Gastrocnemius medialis (tissue), 4 donors: ENCODE measurements at regions not wholly inside any gene's neighbourhood (a gene's known extent, or its start where the extent isn't known, plus 50 kb on each side); places are given as distances from the start of the nearest gene placed in this dataset.
"Not testable (repeated sequence)": the region's sequence is repeated elsewhere in the genome, so short reads cannot be mapped to it uniquely, and the experiment has no call there.

ENCODE experiments used
- ATAC-seq, 2 donors: fragments of 150-250 bp; one replicate each; pipeline ENCODE4 v1.9.1; 2016
- DNase-seq, 2 donors: peaks; one replicate each; pipeline ENCODE4 v3.0.0-alpha.2; 2019
- H3K27ac ChIP-seq, 4 donors: fragments of 200-600 bp; sonication (generic); 1 replicate in 1 of 4; 2 replicates in 3 of 4; pipeline ENCODE4 v1.5.1; 2016 to 2018; ENCODE audit warnings: mild to moderate bottlenecking in 2 of 4, moderate library complexity in 1 of 4
- H3K27me3 ChIP-seq, 3 donors: fragments of 200-600 bp; sonication (generic) in 2 of 3; 1 replicate in 1 of 3; 2 replicates in 2 of 3; pipeline versions ENCODE4 v1.5.1 to v1.6.0; 2016 to 2019; ENCODE audit warnings: mild to moderate bottlenecking in 1 of 3, moderate library complexity in 1 of 3
- H3K36me3 ChIP-seq, 2 donors: fragments of 200-600 bp; sonication (generic) in 1 of 2; one replicate each; pipeline ENCODE4 v1.5.1; 2017 to 2018
- H3K4me1 ChIP-seq, 2 donors: fragments of 200-600 bp; sonication (generic) in 1 of 2; one replicate each; pipeline ENCODE4 v1.5.1; 2016 to 2017; ENCODE audit warnings: mild to moderate bottlenecking in 2 of 2
- H3K4me3 ChIP-seq, 4 donors: fragments of 200-600 bp; sonication (generic) in 3 of 4; 1 replicate in 1 of 4; 2 replicates in 3 of 4; pipeline ENCODE4 v1.5.1; 2016 to 2019; ENCODE audit warnings: mild to moderate bottlenecking in 2 of 4
- H3K9me3 ChIP-seq, 3 donors: fragments of 200-600 bp; sonication (generic) in 2 of 3; 1 replicate in 1 of 3; 2 replicates in 2 of 3; pipeline ENCODE4 v1.5.1; 2016 to 2019
- CTCF ChIP-seq, 5 experiments: fragments of 450-650 bp in 3 of 5; fragments of 200-600 bp in 2 of 5; sonication (generic) in 2 of 5; IDR thresholded peaks in 4 of 5; conservative IDR thresholded peaks in 1 of 5; 1 replicate in 4 of 5; 2 replicates in 1 of 5; pipeline ENCODE4 v1.5.1; 2016 to 2019; ENCODE audit warnings: antibody characterized with exemption in 5 of 5, mild to moderate bottlenecking in 3 of 5, moderate library complexity in 3 of 5
- POLR2A ChIP-seq, 2 donors: fragments of 450-650 bp; IDR thresholded peaks; one replicate each; pipeline ENCODE4 v1.6.1; 2017; ENCODE audit warnings: antibody characterized with exemption in 2 of 2, mild to moderate bottlenecking in 2 of 2, moderate library complexity in 2 of 2
- in situ Hi-C, 4 donors: fragments of 200-750 bp; cut with MboI; loops; one replicate each; pipeline versions ENCODE4 v1.15.0 to v1.8.0; 2017; ENCODE audit warnings: low sequenced_read_pairs in 4 of 4
- intact Hi-C: fragments of 100-400 bp; cut with DNase I; formaldehyde crosslinking; loops from one replicate; pipeline ENCODE4 v1.15.1; 2023; ENCODE audit warnings: low total_unique reads

DNA sequence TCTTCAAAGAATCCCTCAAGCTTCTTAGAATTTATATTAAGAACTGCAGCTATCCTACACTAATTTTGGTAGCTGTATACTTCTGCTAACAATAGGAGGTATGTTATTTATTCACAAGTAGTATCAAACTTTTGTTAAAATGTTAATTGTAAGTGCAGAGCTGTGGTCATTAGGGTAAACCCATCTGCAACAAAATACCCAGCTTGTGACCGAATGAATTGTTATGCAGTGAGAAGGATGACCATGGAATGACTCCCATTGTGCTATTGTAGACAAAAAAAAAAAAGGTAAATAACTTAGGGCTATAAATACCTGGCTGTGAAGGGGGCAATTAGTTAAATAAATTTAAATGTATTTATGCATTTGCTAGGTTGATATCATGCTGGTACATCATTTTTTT lies 186.1 kb downstream of the ADCYAP1 start:
- H3K4me1 ChIP-seq = no peaks in the 10 kb centered on the region
- intact Hi-C loops = no loop called here
- no peaks in the 10 kb centered on the region for H3K36me3 ChIP-seq
- no peak for TF ChIP-seq POLR2A (IDR thresholded peaks at IDR 0.05)
- TF ChIP-seq CTCF (IDR thresholded peaks at IDR 0.05 in 4 of 5, conservative IDR thresholded peaks at IDR 0.05 in 1 of 5) = no peak
- H3K4me3 ChIP-seq = no peak overlapping the region
- no peaks in the 10 kb centered on the region for H3K27me3 ChIP-seq
- no peaks in the 10 kb centered on the region for H3K9me3 ChIP-seq
- DNase-seq = no peak
- in situ Hi-C loops = no loop called here
- no peak for ATAC-seq
- H3K27ac ChIP-seq = no peak overlapping the region

- DNase-seq = no peak
- Histone ChIP-seq H3K27ac (no peak overlapping the region), H3K4me1 (no peaks in the 10 kb centered on the region), H3K27me3 (no peaks in the 10 kb centered on the region), H3K9me3 (no peaks in the 10 kb centered on the region), H3K4me3 (no peak overlapping the region), H3K36me3 (no peaks in the 10 kb centered on the region)
- TF ChIP-seq POLR2A (IDR thresholded peaks at IDR 0.05) (no peak), CTCF (IDR thresholded peaks at IDR 0.05 in 4 of 5, conservative IDR thresholded peaks at IDR 0.05 in 1 of 5) (no peak)
- in situ Hi-C loops (no loop called here), intact Hi-C loops (no loop called here)
- no peak for ATAC-seq
Measured at GRCh38 chr18:1092228-1092627, 187.6 kb downstream of the ADCYAP1 start.

DNA sequence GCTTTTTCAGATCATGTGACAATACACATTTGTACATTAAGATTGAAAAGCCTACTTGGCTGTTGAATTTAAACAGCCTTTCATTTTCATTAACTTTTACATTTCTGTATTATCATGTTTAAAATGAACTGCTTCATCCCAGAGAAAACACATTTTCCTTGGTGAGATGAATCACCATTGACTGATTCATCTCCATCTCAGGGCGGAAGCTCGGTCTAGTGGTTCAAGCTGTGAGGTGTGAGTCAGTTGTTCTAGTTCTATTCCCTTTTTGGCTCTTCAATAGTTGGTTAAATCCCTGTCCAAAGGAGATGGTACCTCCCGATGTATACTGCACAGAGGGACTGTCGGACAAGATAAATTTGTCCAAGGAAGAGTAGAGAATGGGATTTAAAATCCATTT lies 189.7 kb downstream of the ADCYAP1 start:
- no peaks in the 10 kb centered on the region for H3K27me3 ChIP-seq
- in situ Hi-C loops (no loop called here), intact Hi-C loops (no loop called here)
- TF ChIP-seq CTCF (IDR thresholded peaks at IDR 0.05 in 4 of 5, conservative IDR thresholded peaks at IDR 0.05 in 1 of 5) (no peak), POLR2A (IDR thresholded peaks at IDR 0.05) (no peak)
- ATAC-seq (no peak), DNase-seq (no peak)
- no peaks in the 10 kb centered on the region for H3K9me3 ChIP-seq
- no peaks in the 10 kb centered on the region for H3K36me3 ChIP-seq
- no peaks in the 10 kb centered on the region for H3K4me1 ChIP-seq
- no peak overlapping the region for H3K4me3 ChIP-seq
- no peak overlapping the region for H3K27ac ChIP-seq

- H3K4me1 ChIP-seq, H3K36me3 ChIP-seq, H3K4me3 ChIP-seq, in situ Hi-C loops, H3K27me3 ChIP-seq, ATAC-seq, DNase-seq, intact Hi-C loops, H3K9me3 ChIP-seq, H3K27ac ChIP-seq: not testable (repeated sequence)
Measured at GRCh38 chr18:1097991-1098735, 193.5 kb downstream of the ADCYAP1 start.

DNA sequence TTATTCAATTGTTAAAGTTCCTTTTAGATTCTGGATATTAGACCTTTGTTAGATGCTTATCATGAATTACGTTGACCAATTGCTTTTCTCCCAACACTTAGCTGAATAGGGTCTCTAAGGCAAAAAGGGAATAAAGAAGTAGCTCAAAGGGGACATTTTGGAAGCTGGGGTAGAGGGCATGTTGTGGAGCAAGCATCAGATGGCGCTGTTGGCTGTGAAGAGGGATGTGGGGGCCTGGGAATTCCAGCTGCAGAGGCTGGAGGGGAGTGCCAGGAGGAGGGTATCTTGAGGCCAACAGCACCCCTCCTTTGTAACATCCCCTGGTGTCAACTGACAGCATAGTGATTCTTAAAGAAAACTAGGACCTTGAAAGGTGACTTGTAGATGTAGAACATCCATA lies 198.2 kb downstream of the ADCYAP1 start:
- Histone ChIP-seq H3K27ac (no peak overlapping the region), H3K27me3 (no peaks in the 10 kb centered on the region), H3K4me3 (no peak overlapping the region), H3K4me1 (no peaks in the 10 kb centered on the region), H3K36me3 (no peaks in the 10 kb centered on the region), H3K9me3 (no peaks in the 10 kb centered on the region)
- DNase-seq = no peak
- TF ChIP-seq CTCF (IDR thresholded peaks at IDR 0.05 in 4 of 5, conservative IDR thresholded peaks at IDR 0.05 in 1 of 5) (no peak), POLR2A (IDR thresholded peaks at IDR 0.05) (no peak)
- in situ Hi-C loops (no loop called here), intact Hi-C loops (no loop called here)
- ATAC-seq = no peak
